Activated naive CD4-positive, alpha-beta T cell treated with anti-CD3 and anti-CD28 coated beads, Interleukin-2, amount 10 ng/mL, durations not matched to agents 7 days and 5 days (primary cell): ENCODE measurements at regions not wholly inside any gene's neighbourhood (a gene's known extent, or its start where the extent isn't known, plus 50 kb on each side); places are given as distances from the start of the nearest gene placed in this dataset.

Experiments
- CTCF ChIA-PET: fragments of 350-600 bp; sonication (Branson Sonifier 250); formaldehyde crosslinking; loops from one replicate; lab custom pipeline; 2021; ENCODE audit warnings: antibody characterized with exemption; lab: Charles Lee
- DNase-seq: peaks from one replicate; pipeline ENCODE4 v3.0.0-alpha.2; 2020
- H3K27ac Mint-ChIP-seq: one replicate; pipeline ENCODE4 v1.8.0; 2021; ENCODE audit warnings: mild to moderate bottlenecking, moderate library complexity, mixed read lengths
- H3K27me3 Mint-ChIP-seq: one replicate; pipeline ENCODE4 v1.8.0; 2021; ENCODE audit warnings: mild to moderate bottlenecking, mixed read lengths
- H3K36me3 Mint-ChIP-seq: one replicate; pipeline ENCODE4 v1.8.0; 2021; ENCODE audit warnings: mixed read lengths
- H3K4me1 Mint-ChIP-seq: one replicate; pipeline ENCODE4 v1.8.0; 2021; ENCODE audit warnings: mixed read lengths
- H3K4me3 Mint-ChIP-seq: one replicate; pipeline ENCODE4 v1.8.0; 2021; ENCODE audit warnings: mild to moderate bottlenecking, moderate library complexity, mixed read lengths
- H3K9me3 Mint-ChIP-seq: one replicate; pipeline ENCODE4 v1.8.0; 2021; ENCODE audit warnings: mixed read lengths

- peaks cover 6% of the 10 kb centered on the region for H3K9me3 Mint-ChIP-seq
- no peaks in the 10 kb centered on the region for H3K36me3 Mint-ChIP-seq
- no peaks in the 10 kb centered on the region for H3K4me1 Mint-ChIP-seq
- no peak overlapping the region for H3K4me3 Mint-ChIP-seq
- H3K27ac Mint-ChIP-seq: no peak overlapping the region
- CTCF ChIA-PET: no interaction called here
- no peak for DNase-seq
- no peaks in the 10 kb centered on the region for H3K27me3 Mint-ChIP-seq
Observed at GRCh38 chr16:52386694-52387093, 160.2 kb downstream of the TOX3 start.

- CTCF ChIA-PET: no interaction called here
- H3K4me1 Mint-ChIP-seq: no peaks in the 10 kb centered on the region
- H3K4me3 Mint-ChIP-seq: no peak overlapping the region
- H3K9me3 Mint-ChIP-seq: peaks cover 13% of the 10 kb centered on the region
- no peak overlapping the region for H3K27ac Mint-ChIP-seq
- no peaks in the 10 kb centered on the region for H3K36me3 Mint-ChIP-seq
- DNase-seq: no peak
- no peaks in the 10 kb centered on the region for H3K27me3 Mint-ChIP-seq
Observed at GRCh38 chr16:52384378-52384777, 162.6 kb downstream of the TOX3 start.

- no peaks in the 10 kb centered on the region for H3K4me1 Mint-ChIP-seq
- H3K36me3 Mint-ChIP-seq: no peaks in the 10 kb centered on the region
- H3K4me3 Mint-ChIP-seq: no peak overlapping the region
- DNase-seq: no peak
- peaks cover 15% of the 10 kb centered on the region for H3K9me3 Mint-ChIP-seq
- H3K27me3 Mint-ChIP-seq: no peaks in the 10 kb centered on the region
- CTCF ChIA-PET: no interaction called here
- no peak overlapping the region for H3K27ac Mint-ChIP-seq
Observed at GRCh38 chr16:52383640-52384292, 163.2 kb downstream of the TOX3 start.

GRCh38 chr16:52383119-52383518 lies 163.8 kb downstream of the TOX3 start:
- DNase-seq: no peak
- Mint-ChIP-seq H3K9me3 (peaks cover 16% of the 10 kb centered on the region), H3K27me3 (no peaks in the 10 kb centered on the region), H3K4me3 (no peak overlapping the region), H3K27ac (no peak overlapping the region), H3K4me1 (no peaks in the 10 kb centered on the region), H3K36me3 (no peaks in the 10 kb centered on the region)
- CTCF ChIA-PET: no interaction called here

GRCh38 chr16:52379551-52379950 lies 167.4 kb downstream of the TOX3 start:
- DNase-seq: no peak
- no peaks in the 10 kb centered on the region for H3K4me1 Mint-ChIP-seq
- no peak overlapping the region for H3K4me3 Mint-ChIP-seq
- CTCF ChIA-PET: no interaction called here
- no peaks in the 10 kb centered on the region for H3K36me3 Mint-ChIP-seq
- peaks cover 15% of the 10 kb centered on the region for H3K9me3 Mint-ChIP-seq
- no peak overlapping the region for H3K27ac Mint-ChIP-seq
- no peaks in the 10 kb centered on the region for H3K27me3 Mint-ChIP-seq

GRCh38 chr16:52376676-52377280 lies 170.2 kb downstream of the TOX3 start:
- CTCF ChIA-PET: no interaction called here
- DNase-seq: no peak
- H3K4me1 Mint-ChIP-seq: no peaks in the 10 kb centered on the region
- H3K36me3 Mint-ChIP-seq: no peaks in the 10 kb centered on the region
- H3K27me3 Mint-ChIP-seq: no peaks in the 10 kb centered on the region
- peaks cover 20% of the 10 kb centered on the region for H3K9me3 Mint-ChIP-seq
- H3K4me3 Mint-ChIP-seq: no peak overlapping the region
- H3K27ac Mint-ChIP-seq: no peak overlapping the region

GRCh38 chr16:52372313-52372712 lies 174.6 kb downstream of the TOX3 start:
- H3K27ac Mint-ChIP-seq: no peak overlapping the region
- no peaks in the 10 kb centered on the region for H3K36me3 Mint-ChIP-seq

GRCh38 chr16:52368859-52369258 lies 178.1 kb downstream of the TOX3 start:
- CTCF ChIA-PET: no interaction called here
- Mint-ChIP-seq H3K27me3 (no peaks in the 10 kb centered on the region), H3K36me3 (no peaks in the 10 kb centered on the region), H3K4me3 (no peak overlapping the region), H3K4me1 (no peaks in the 10 kb centered on the region), H3K9me3 (peaks cover 12% of the 10 kb centered on the region), H3K27ac (no peak overlapping the region)
- no peak for DNase-seq

More at GRCh38 chr16:52372313-52372712, 174.6 kb downstream of the TOX3 start:
- CTCF ChIA-PET: no interaction called here
- no peaks in the 10 kb centered on the region for H3K27me3 Mint-ChIP-seq
- H3K4me3 Mint-ChIP-seq: no peak overlapping the region
- no peak for DNase-seq
- no peaks in the 10 kb centered on the region for H3K4me1 Mint-ChIP-seq
- H3K9me3 Mint-ChIP-seq: peaks cover 7% of the 10 kb centered on the region

- DNase-seq: no peak
- no peak overlapping the region for H3K27ac Mint-ChIP-seq
- H3K36me3 Mint-ChIP-seq: no peaks in the 10 kb centered on the region
- CTCF ChIA-PET: no interaction called here
- H3K9me3 Mint-ChIP-seq: peaks cover 9% of the 10 kb centered on the region
- H3K4me3 Mint-ChIP-seq: no peak overlapping the region
- H3K4me1 Mint-ChIP-seq: no peaks in the 10 kb centered on the region
- H3K27me3 Mint-ChIP-seq: no peaks in the 10 kb centered on the region
Observed at GRCh38 chr16:52367821-52368220, 179.1 kb downstream of the TOX3 start.

GRCh38 chr16:52366983-52367382 lies 180.0 kb downstream of the TOX3 start:
- Mint-ChIP-seq H3K36me3 (no peaks in the 10 kb centered on the region), H3K4me3 (no peak overlapping the region), H3K9me3 (peaks cover 5% of the 10 kb centered on the region), H3K4me1 (no peaks in the 10 kb centered on the region), H3K27me3 (no peaks in the 10 kb centered on the region), H3K27ac (no peak overlapping the region)
- CTCF ChIA-PET: no interaction called here
- no peak for DNase-seq

- Mint-ChIP-seq H3K27me3 (no peaks in the 10 kb centered on the region), H3K4me3 (no peak overlapping the region), H3K9me3 (peaks cover 5% of the 10 kb centered on the region), H3K27ac (no peak overlapping the region), H3K36me3 (no peaks in the 10 kb centered on the region), H3K4me1 (no peaks in the 10 kb centered on the region)
- CTCF ChIA-PET: no interaction called here
- no peak for DNase-seq
Observed at GRCh38 chr16:52364500-52364899, 182.4 kb downstream of the TOX3 start.

GRCh38 chr16:52363082-52363481 lies 183.9 kb downstream of the TOX3 start:
- Mint-ChIP-seq H3K36me3 (no peaks in the 10 kb centered on the region), H3K27me3 (no peaks in the 10 kb centered on the region), H3K4me1 (no peaks in the 10 kb centered on the region), H3K4me3 (no peak overlapping the region), H3K9me3 (peaks cover 9% of the 10 kb centered on the region), H3K27ac (no peak overlapping the region)
- CTCF ChIA-PET: no interaction called here
- no peak for DNase-seq

- DNase-seq: no peak
- Mint-ChIP-seq H3K36me3 (no peaks in the 10 kb centered on the region), H3K4me3 (no peak overlapping the region), H3K4me1 (no peaks in the 10 kb centered on the region), H3K9me3 (peaks cover 6% of the 10 kb centered on the region), H3K27me3 (no peaks in the 10 kb centered on the region), H3K27ac (no peak overlapping the region)
- CTCF ChIA-PET: no interaction called here
Observed at GRCh38 chr16:52357711-52358110, 189.2 kb downstream of the TOX3 start.

- no peak for DNase-seq
- H3K9me3 Mint-ChIP-seq: peaks cover 10% of the 10 kb centered on the region
- H3K36me3 Mint-ChIP-seq: no peaks in the 10 kb centered on the region
- no peak overlapping the region for H3K4me3 Mint-ChIP-seq
- H3K27me3 Mint-ChIP-seq: no peaks in the 10 kb centered on the region
- H3K4me1 Mint-ChIP-seq: no peaks in the 10 kb centered on the region
- H3K27ac Mint-ChIP-seq: no peak overlapping the region
- CTCF ChIA-PET: no interaction called here
Observed at GRCh38 chr16:52353249-52353648, 193.7 kb downstream of the TOX3 start.

GRCh38 chr16:52351451-52351850 lies 195.5 kb downstream of the TOX3 start:
- no peak overlapping the region for H3K4me3 Mint-ChIP-seq
- no peaks in the 10 kb centered on the region for H3K4me1 Mint-ChIP-seq
- no peaks in the 10 kb centered on the region for H3K36me3 Mint-ChIP-seq
- no peak for DNase-seq
- no peak overlapping the region for H3K27ac Mint-ChIP-seq
- H3K27me3 Mint-ChIP-seq: no peaks in the 10 kb centered on the region
- peaks cover 8% of the 10 kb centered on the region for H3K9me3 Mint-ChIP-seq
- CTCF ChIA-PET: interaction anchor here (1.0 kb wide), 1 partner anchor 160 kb away, joined by 3 read pairs; no protein-coding TSS in a partner anchor
